HEK293 (cell line): ENCODE measurements at regions not wholly inside any gene's neighbourhood (a gene's known extent, or its start where the extent isn't known, plus 50 kb on each side); places are given as distances from the start of the nearest gene placed in this dataset.

Experiments used
- CTCF ChIA-PET: fragments of 350-600 bp; formaldehyde crosslinking; extraction: SDS; loops from one replicate; lab custom pipeline; 2021; ENCODE audit warnings: antibody characterized with exemption; lab: Yijun Ruan, JAX
- POLR2A ChIA-PET: fragments of 300-600 bp; formaldehyde crosslinking; extraction: SDS; loops from one replicate; lab custom pipeline; 2020; ENCODE audit warnings: antibody characterized with exemption, inconsistent platforms; lab: Yijun Ruan, JAX
- H3K27ac ChIP-seq: fragments of 200-500 bp; sonication (Bioruptor generic); 2 replicates; pipeline ENCODE4 v1.5.1; 2014; ENCODE audit warnings: low read depth, low read length, control low read depth, inconsistent platforms; ENCODE audit errors: extremely low read depth
- H3K36me3 ChIP-seq, 2 experiments: fragments of 200-500 bp in 1 of 2; sonication (Bioruptor generic) in 1 of 2; 1 replicate in 1 of 2; 2 replicates in 1 of 2; pipeline ENCODE4 v1.5.1; 2014 to 2017; ENCODE audit warnings: inconsistent platforms in 2 of 2, low read length in 2 of 2; ENCODE audit not compliant: control insufficient read depth in 2 of 2, insufficient read depth in 1 of 2
- H3K4me1 ChIP-seq: fragments of 200-500 bp; sonication (Bioruptor generic); 2 replicates; pipeline ENCODE4 v1.5.1; 2014; ENCODE audit warnings: mild to moderate bottlenecking, low read length, inconsistent platforms; ENCODE audit not compliant: control insufficient read depth, insufficient read depth
- H3K4me3 ChIP-seq: 2 replicates; pipeline ENCODE4 v1.5.1; 2011; ENCODE audit warnings: low read depth, mild to moderate bottlenecking, control low read depth, low read length, moderate library complexity
- H3K9me3 ChIP-seq: fragments of 200-500 bp; sonication (Bioruptor generic); 2 replicates; pipeline ENCODE4 v1.5.1; 2014; ENCODE audit warnings: low read depth, low read length, inconsistent platforms; ENCODE audit not compliant: control insufficient read depth, insufficient read depth
- MZF1 ChIP-seq: fragments of 450-650 bp; formaldehyde crosslinking; IDR thresholded peaks from 2 replicates; pipeline ENCODE4 v1.5.1; 2017; ENCODE audit warnings: missing biosample characterization, missing genetic modification characterization, borderline replicate concordance
- PRDM1 ChIP-seq: fragments of 450-650 bp; formaldehyde crosslinking; IDR thresholded peaks from 2 replicates; pipeline ENCODE4; 2016; ENCODE audit warnings: missing biosample characterization, missing genetic modification characterization
- ZFP3 ChIP-seq: fragments of 450-650 bp; formaldehyde crosslinking; IDR thresholded peaks from 2 replicates; pipeline ENCODE4 v1.5.1; 2016; ENCODE audit warnings: low read depth, missing biosample characterization, missing genetic modification characterization
- ZNF10 ChIP-seq: fragments of 450-650 bp; formaldehyde crosslinking; IDR thresholded peaks from 2 replicates; pipeline ENCODE4 v1.5.1; 2017; ENCODE audit warnings: missing biosample characterization, missing genetic modification characterization
- ZNF274 ChIP-seq, 2 experiments: fragments of 200-500 bp in 1 of 2; fragments of 450-650 bp in 1 of 2; sonication (Bioruptor generic) in 1 of 2; formaldehyde crosslinking in 1 of 2; IDR thresholded peaks; 2 replicates each; pipeline versions ENCODE4 v1.5.1 to v1.6.1; 2014 to 2016; ENCODE audit warnings: borderline replicate concordance in 1 of 2, inconsistent platforms in 1 of 2, low read length in 1 of 2, missing biosample characterization in 1 of 2, missing genetic modification characterization in 1 of 2
- ZNF354C ChIP-seq: fragments of 450-650 bp; formaldehyde crosslinking; IDR thresholded peaks from 2 replicates; pipeline ENCODE4 v1.5.1; 2016; ENCODE audit warnings: missing biosample characterization, missing genetic modification characterization, low read depth, borderline replicate concordance
- ZNF677 ChIP-seq: fragments of 450-650 bp; IDR thresholded peaks from 2 replicates; pipeline ENCODE4 v1.5.0; 2018; ENCODE audit warnings: missing biosample characterization, mild to moderate bottlenecking, missing genetic modification characterization, moderate library complexity
- ZNF701 ChIP-seq: fragments of 450-650 bp; formaldehyde crosslinking; IDR thresholded peaks from 2 replicates; pipeline ENCODE4 v1.5.1; 2016; ENCODE audit warnings: missing biosample characterization, missing genetic modification characterization
- ZNF830 ChIP-seq: fragments of 450-650 bp; IDR thresholded peaks from 2 replicates; pipeline ENCODE4 v1.5.0; 2018; ENCODE audit warnings: missing biosample characterization, missing genetic modification characterization, low read depth, mild to moderate bottlenecking, moderate library complexity
- ZXDB ChIP-seq: fragments of 450-650 bp; formaldehyde crosslinking; IDR thresholded peaks from 2 replicates; pipeline ENCODE4 v1.5.1; 2016; ENCODE audit warnings: missing biosample characterization, missing genetic modification characterization
- TF ChIP-seq, protein P1 (sequence below): fragments of 450-650 bp; formaldehyde crosslinking; IDR thresholded peaks from 2 replicates; pipeline ENCODE4 v1.5.1; 2016; ENCODE audit warnings: missing biosample characterization, missing genetic modification characterization
- TF ChIP-seq, protein P2 (sequence below): fragments of 450-650 bp; formaldehyde crosslinking; IDR thresholded peaks from 2 replicates; pipeline ENCODE4 v1.5.1; 2016; ENCODE audit warnings: missing biosample characterization, missing genetic modification characterization
- TF ChIP-seq, protein P3 (sequence below): IDR thresholded peaks from 2 replicates; pipeline ENCODE4 v1.6.1; 2011; ENCODE audit warnings: mild to moderate bottlenecking, low read depth, low read length, borderline replicate concordance
- TF ChIP-seq, protein P4 (sequence below): fragments of 450-650 bp; formaldehyde crosslinking; IDR thresholded peaks from 2 replicates; pipeline ENCODE4 v1.5.1; 2016; ENCODE audit warnings: missing biosample characterization, missing genetic modification characterization
- TF ChIP-seq, protein P5 (sequence below): fragments of 450-650 bp; formaldehyde crosslinking; IDR thresholded peaks from 2 replicates; pipeline ENCODE4 v1.5.1; 2016; ENCODE audit warnings: missing biosample characterization, missing genetic modification characterization, low read depth
- TF ChIP-seq, protein P6 (sequence below): fragments of 450-650 bp; formaldehyde crosslinking; IDR thresholded peaks from 2 replicates; pipeline ENCODE4 v1.5.1; 2016; ENCODE audit warnings: missing biosample characterization, missing genetic modification characterization, low read depth
- TF ChIP-seq, protein P7 (sequence below): fragments of 450-650 bp; formaldehyde crosslinking; IDR thresholded peaks from 2 replicates; pipeline ENCODE4 v1.5.1; 2017; ENCODE audit warnings: missing biosample characterization, missing genetic modification characterization

DNA sequence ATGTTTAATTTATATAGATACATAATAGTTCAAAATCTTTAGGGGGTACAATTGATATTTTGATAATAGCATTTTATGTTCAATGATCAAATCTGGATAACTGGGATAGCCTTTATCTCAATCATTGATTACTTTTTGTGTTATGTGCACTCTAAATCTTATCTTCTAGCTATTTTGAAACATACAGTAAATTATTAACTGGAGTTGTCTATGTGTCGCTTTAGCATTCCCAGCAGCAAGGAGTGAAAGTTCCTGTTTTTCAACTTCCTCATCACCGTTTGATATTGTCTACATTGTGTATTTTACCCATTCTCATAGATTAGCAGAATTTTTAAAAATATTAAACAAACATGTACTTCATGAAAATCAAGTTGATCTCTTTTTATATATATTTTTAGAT lies 1207.4 kb downstream of the TMEM121 start (continued):
- no peak for TF ChIP-seq ZNF701 (tag by site-specific recombination)
- TF ChIP-seq, protein P1, sequence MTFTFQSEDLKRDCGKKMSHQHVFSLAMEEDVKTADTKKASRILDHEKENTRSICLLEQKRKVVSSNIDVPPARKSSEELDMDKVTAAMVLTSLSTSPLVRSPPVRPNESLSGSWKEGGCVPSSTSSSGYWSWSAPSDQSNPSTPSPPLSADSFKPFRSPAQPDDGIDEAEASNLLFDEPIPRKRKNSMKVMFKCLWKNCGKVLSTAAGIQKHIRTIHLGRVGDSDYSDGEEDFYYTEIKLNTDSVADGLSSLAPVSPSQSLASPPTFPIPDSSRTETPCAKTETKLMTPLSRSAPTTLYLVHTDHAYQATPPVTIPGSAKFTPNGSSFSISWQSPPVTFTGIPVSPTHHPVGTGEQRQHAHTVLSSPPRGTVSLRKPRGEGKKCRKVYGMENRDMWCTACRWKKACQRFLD (tag by site-specific recombination) = no peak
- TF ChIP-seq, protein P2, sequence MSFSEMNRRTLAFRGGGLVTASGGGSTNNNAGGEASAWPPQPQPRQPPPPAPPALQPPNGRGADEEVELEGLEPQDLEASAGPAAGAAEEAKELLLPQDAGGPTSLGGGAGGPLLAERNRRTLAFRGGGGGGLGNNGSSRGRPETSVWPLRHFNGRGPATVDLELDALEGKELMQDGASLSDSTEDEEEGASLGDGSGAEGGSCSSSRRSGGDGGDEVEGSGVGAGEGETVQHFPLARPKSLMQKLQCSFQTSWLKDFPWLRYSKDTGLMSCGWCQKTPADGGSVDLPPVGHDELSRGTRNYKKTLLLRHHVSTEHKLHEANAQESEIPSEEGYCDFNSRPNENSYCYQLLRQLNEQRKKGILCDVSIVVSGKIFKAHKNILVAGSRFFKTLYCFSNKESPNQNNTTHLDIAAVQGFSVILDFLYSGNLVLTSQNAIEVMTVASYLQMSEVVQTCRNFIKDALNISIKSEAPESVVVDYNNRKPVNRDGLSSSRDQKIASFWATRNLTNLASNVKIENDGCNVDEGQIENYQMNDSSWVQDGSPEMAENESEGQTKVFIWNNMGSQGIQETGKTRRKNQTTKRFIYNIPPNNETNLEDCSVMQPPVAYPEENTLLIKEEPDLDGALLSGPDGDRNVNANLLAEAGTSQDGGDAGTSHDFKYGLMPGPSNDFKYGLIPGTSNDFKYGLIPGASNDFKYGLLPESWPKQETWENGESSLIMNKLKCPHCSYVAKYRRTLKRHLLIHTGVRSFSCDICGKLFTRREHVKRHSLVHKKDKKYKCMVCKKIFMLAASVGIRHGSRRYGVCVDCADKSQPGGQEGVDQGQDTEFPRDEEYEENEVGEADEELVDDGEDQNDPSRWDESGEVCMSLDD (tag by site-specific recombination) = no peak
- no peak for TF ChIP-seq MZF1 (tag by site-specific recombination)
- no peak for TF ChIP-seq PRDM1 (tag by site-specific recombination)
- TF ChIP-seq ZXDB (tag by site-specific recombination) = no peak
- TF ChIP-seq, protein P3, sequence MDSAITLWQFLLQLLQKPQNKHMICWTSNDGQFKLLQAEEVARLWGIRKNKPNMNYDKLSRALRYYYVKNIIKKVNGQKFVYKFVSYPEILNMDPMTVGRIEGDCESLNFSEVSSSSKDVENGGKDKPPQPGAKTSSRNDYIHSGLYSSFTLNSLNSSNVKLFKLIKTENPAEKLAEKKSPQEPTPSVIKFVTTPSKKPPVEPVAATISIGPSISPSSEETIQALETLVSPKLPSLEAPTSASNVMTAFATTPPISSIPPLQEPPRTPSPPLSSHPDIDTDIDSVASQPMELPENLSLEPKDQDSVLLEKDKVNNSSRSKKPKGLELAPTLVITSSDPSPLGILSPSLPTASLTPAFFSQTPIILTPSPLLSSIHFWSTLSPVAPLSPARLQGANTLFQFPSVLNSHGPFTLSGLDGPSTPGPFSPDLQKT = no peak
- TF ChIP-seq ZNF830 (tag by site-specific recombination) = no peak

DNA sequence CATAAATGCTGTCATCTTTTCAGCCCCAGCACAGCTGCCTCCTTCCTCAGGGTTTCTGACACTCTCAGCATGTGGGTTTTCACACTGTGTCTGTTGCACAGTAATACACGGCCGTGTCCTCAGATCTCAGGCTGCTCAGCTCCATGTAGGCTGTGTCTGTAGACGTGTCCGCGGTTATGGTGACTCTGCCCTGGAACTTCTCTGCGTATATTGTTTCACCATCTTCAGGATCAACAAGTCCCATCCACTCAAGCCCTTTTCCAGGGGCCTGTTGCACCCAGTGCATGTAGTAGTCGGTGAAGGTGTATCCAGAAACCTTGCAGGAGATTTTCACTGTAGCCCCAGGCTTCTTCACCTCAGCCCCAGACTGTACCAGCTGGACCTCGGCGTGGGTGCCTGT lies 1210.6 kb downstream of the TMEM121 start:
- TF ChIP-seq ZNF677 (tag by site-specific recombination) (no peak), ZNF354C (no peak), ZNF10 (no peak), ZNF274 (IDR thresholded peaks at IDR 0.05; ENCODE audit: low read length) (no peak), ZNF274 (tag by site-specific recombination; IDR thresholded peaks at IDR 0.05; ENCODE audit: borderline replicate concordance) (no peak), ZFP3 (no peak)
- TF ChIP-seq, protein P4, sequence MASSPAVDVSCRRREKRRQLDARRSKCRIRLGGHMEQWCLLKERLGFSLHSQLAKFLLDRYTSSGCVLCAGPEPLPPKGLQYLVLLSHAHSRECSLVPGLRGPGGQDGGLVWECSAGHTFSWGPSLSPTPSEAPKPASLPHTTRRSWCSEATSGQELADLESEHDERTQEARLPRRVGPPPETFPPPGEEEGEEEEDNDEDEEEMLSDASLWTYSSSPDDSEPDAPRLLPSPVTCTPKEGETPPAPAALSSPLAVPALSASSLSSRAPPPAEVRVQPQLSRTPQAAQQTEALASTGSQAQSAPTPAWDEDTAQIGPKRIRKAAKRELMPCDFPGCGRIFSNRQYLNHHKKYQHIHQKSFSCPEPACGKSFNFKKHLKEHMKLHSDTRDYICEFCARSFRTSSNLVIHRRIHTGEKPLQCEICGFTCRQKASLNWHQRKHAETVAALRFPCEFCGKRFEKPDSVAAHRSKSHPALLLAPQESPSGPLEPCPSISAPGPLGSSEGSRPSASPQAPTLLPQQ = no peak
- TF ChIP-seq, protein P5, sequence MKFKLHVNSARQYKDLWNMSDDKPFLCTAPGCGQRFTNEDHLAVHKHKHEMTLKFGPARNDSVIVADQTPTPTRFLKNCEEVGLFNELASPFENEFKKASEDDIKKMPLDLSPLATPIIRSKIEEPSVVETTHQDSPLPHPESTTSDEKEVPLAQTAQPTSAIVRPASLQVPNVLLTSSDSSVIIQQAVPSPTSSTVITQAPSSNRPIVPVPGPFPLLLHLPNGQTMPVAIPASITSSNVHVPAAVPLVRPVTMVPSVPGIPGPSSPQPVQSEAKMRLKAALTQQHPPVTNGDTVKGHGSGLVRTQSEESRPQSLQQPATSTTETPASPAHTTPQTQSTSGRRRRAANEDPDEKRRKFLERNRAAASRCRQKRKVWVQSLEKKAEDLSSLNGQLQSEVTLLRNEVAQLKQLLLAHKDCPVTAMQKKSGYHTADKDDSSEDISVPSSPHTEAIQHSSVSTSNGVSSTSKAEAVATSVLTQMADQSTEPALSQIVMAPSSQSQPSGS (tag by site-specific recombination) = no peak
- TF ChIP-seq, protein P6, sequence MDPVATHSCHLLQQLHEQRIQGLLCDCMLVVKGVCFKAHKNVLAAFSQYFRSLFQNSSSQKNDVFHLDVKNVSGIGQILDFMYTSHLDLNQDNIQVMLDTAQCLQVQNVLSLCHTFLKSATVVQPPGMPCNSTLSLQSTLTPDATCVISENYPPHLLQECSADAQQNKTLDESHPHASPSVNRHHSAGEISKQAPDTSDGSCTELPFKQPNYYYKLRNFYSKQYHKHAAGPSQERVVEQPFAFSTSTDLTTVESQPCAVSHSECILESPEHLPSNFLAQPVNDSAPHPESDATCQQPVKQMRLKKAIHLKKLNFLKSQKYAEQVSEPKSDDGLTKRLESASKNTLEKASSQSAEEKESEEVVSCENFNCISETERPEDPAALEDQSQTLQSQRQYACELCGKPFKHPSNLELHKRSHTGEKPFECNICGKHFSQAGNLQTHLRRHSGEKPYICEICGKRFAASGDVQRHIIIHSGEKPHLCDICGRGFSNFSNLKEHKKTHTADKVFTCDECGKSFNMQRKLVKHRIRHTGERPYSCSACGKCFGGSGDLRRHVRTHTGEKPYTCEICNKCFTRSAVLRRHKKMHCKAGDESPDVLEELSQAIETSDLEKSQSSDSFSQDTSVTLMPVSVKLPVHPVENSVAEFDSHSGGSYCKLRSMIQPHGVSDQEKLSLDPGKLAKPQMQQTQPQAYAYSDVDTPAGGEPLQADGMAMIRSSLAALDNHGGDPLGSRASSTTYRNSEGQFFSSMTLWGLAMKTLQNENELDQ (tag by site-specific recombination) = no peak
- TF ChIP-seq, protein P7, sequence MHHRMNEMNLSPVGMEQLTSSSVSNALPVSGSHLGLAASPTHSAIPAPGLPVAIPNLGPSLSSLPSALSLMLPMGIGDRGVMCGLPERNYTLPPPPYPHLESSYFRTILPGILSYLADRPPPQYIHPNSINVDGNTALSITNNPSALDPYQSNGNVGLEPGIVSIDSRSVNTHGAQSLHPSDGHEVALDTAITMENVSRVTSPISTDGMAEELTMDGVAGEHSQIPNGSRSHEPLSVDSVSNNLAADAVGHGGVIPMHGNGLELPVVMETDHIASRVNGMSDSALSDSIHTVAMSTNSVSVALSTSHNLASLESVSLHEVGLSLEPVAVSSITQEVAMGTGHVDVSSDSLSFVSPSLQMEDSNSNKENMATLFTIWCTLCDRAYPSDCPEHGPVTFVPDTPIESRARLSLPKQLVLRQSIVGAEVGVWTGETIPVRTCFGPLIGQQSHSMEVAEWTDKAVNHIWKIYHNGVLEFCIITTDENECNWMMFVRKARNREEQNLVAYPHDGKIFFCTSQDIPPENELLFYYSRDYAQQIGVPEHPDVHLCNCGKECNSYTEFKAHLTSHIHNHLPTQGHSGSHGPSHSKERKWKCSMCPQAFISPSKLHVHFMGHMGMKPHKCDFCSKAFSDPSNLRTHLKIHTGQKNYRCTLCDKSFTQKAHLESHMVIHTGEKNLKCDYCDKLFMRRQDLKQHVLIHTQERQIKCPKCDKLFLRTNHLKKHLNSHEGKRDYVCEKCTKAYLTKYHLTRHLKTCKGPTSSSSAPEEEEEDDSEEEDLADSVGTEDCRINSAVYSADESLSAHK (tag by site-specific recombination) = no peak
- H3K4me3 ChIP-seq = no peak overlapping the region
- CTCF ChIA-PET = no interaction called here
- no peaks in the 10 kb centered on the region for H3K36me3 ChIP-seq
- no peaks in the 10 kb centered on the region for H3K4me1 ChIP-seq
- POLR2A ChIA-PET = no interaction called here
- H3K27ac ChIP-seq = no peak overlapping the region
- no peaks in the 10 kb centered on the region for H3K9me3 ChIP-seq
